K562 (cell line): ENCODE measurements at regions not wholly inside any gene's neighbourhood (a gene's known extent, or its start where the extent isn't known, plus 50 kb on each side); places are given as distances from the start of the nearest gene placed in this dataset.

Source experiments
- ADNP ChIP-seq: fragments of 200-800 bp; sonication (Bioruptor generic); IDR thresholded peaks from 2 replicates; pipeline ENCODE4 v1.6.1; 2016; ENCODE audit warnings: missing genetic modification characterization, missing compliant biosample characterization
- CBX1 ChIP-seq: sonication (generic); IDR thresholded peaks from 2 replicates; pipeline ENCODE4 v1.6.1; 2016; ENCODE audit warnings: antibody characterized with exemption, low read depth, mild to moderate bottlenecking
- CBX5 ChIP-seq: IDR thresholded peaks from 2 replicates; pipeline ENCODE4 v1.6.1; 2014; ENCODE audit warnings: low read depth, borderline replicate concordance
- CBX8 ChIP-seq: fragments of 200-600 bp; sonication (generic); IDR thresholded peaks from 2 replicates; pipeline ENCODE4 v1.6.1; 2012; ENCODE audit warnings: borderline replicate concordance, mixed run types, low read depth, mild to moderate bottlenecking, moderate library complexity, mixed read lengths, low read length, control low read depth, inconsistent platforms; ENCODE audit not compliant: poor library complexity, severe bottlenecking; ENCODE audit errors: extremely low read depth
- CEBPB ChIP-seq: fragments of 450-650 bp; IDR thresholded peaks from 2 replicates; pipeline ENCODE4 v1.6.1; 2016; ENCODE audit warnings: missing genetic modification characterization, missing compliant biosample characterization
- HMG20B ChIP-seq: fragments of 250-450 bp; sonication (Bioruptor Pico); IDR thresholded peaks from 2 replicates; pipeline ENCODE4 v1.5.0; 2021; ENCODE audit warnings: mild to moderate bottlenecking
- KLF1 ChIP-seq: fragments of 450-650 bp; IDR thresholded peaks from 2 replicates; pipeline ENCODE4 v1.6.1; 2016; ENCODE audit warnings: missing genetic modification characterization, missing compliant biosample characterization
- MXI1 ChIP-seq: IDR thresholded peaks from 2 replicates; pipeline ENCODE4 v1.6.1; 2011; ENCODE audit warnings: low read depth, mild to moderate bottlenecking, improper control_type of control experiment, low read length
- NFIX ChIP-seq: fragments of 250-450 bp; sonication (Bioruptor Pico); IDR thresholded peaks from 2 replicates; pipeline ENCODE4 v1.4.0; 2020; ENCODE audit warnings: low read depth, mild to moderate bottlenecking, moderate library complexity
- POLR2A ChIP-seq: fragments of 450-650 bp; conservative IDR thresholded peaks from 2 replicates; pipeline ENCODE4 v1.6.1; 2016
- SIN3A ChIP-seq, 2 experiments: fragments of 150-350 bp in 1 of 2; IDR thresholded peaks; 2 replicates each; pipeline ENCODE4 v1.6.1; 2011 to 2016; ENCODE audit warnings: borderline replicate concordance in 2 of 2, low read depth in 2 of 2, low read length in 2 of 2, mild to moderate bottlenecking in 2 of 2, moderate library complexity in 2 of 2; ENCODE audit not compliant: control insufficient read depth in 1 of 2
- SNRNP70 ChIP-seq: fragments of 200-400 bp; formaldehyde crosslinking; optimal IDR thresholded peaks from 2 replicates; pipeline ENCODE3; 2017; ENCODE audit warnings: low read depth, low read length
- TAF1 ChIP-seq: IDR thresholded peaks from 2 replicates; pipeline ENCODE4 v1.6.1; 2011; ENCODE audit warnings: mild to moderate bottlenecking, low read length, moderate library complexity; ENCODE audit not compliant: insufficient read depth, control insufficient read depth, severe bottlenecking; ENCODE audit errors: extremely low read depth
- TF ChIP-seq, protein P1 (sequence below), 3 experiments: IDR thresholded peaks in 2 of 3; conservative IDR thresholded peaks in 1 of 3; 2 replicates each; pipeline ENCODE4 v1.5.1; 2011 to 2012; ENCODE audit warnings: low read length in 3 of 3, mild to moderate bottlenecking in 3 of 3, control low read depth in 2 of 3, improper control_type of control experiment in 1 of 3, inconsistent platforms in 1 of 3, low read depth in 1 of 3, mixed read lengths in 1 of 3, moderate library complexity in 1 of 3; ENCODE audit not compliant: insufficient read depth in 2 of 3

DNA sequence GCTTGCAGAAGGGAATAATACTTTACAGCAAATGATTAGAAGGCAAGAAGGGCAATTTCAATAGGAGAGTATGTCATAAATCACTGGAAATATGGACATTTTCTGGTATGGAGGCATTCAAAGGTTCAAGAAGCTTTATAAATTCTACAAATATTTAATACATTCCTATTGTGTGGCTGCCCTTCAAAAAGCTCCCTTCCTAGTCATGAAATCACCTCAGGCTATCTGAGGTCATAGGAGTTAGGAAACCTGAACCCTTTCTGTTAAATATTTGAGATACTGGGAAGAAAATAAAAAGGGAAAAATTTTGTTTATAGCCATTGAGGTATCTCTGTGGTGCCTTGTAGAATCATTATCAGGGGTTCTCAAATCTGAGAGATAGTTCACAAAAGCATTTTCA, 316.8 kb upstream of the EMCN start:
- TF ChIP-seq NFIX (CRISPR knock-in tag) (no peak), CBX8 (no peak), SIN3A (IDR thresholded peaks at IDR 0.05; ENCODE audit: borderline replicate concordance in 2 of 2, control insufficient read depth in 1 of 2, low read depth in 2 of 2, low read length in 2 of 2) (no peak), CBX1 (no peak), MXI1 (no peak), KLF1 (tag) (no peak), HMG20B (CRISPR knock-in tag) (no peak), CEBPB (tag) (no peak), ADNP (tag) (no peak), TAF1 (no peak), POLR2A (no peak), SNRNP70 (no peak), CBX5 (no peak)
- TF ChIP-seq, protein P1, sequence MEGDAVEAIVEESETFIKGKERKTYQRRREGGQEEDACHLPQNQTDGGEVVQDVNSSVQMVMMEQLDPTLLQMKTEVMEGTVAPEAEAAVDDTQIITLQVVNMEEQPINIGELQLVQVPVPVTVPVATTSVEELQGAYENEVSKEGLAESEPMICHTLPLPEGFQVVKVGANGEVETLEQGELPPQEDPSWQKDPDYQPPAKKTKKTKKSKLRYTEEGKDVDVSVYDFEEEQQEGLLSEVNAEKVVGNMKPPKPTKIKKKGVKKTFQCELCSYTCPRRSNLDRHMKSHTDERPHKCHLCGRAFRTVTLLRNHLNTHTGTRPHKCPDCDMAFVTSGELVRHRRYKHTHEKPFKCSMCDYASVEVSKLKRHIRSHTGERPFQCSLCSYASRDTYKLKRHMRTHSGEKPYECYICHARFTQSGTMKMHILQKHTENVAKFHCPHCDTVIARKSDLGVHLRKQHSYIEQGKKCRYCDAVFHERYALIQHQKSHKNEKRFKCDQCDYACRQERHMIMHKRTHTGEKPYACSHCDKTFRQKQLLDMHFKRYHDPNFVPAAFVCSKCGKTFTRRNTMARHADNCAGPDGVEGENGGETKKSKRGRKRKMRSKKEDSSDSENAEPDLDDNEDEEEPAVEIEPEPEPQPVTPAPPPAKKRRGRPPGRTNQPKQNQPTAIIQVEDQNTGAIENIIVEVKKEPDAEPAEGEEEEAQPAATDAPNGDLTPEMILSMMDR (IDR thresholded peaks at IDR 0.05 in 2 of 3, conservative IDR thresholded peaks at IDR 0.05 in 1 of 3; ENCODE audit: insufficient read depth in 2 of 3, low read depth in 1 of 3, low read length in 3 of 3), result no peak
